Subcutaneous abdominal adipose tissue (tissue), 5 donors: ENCODE measurements at regions not wholly inside any gene's neighbourhood (a gene's known extent, or its start where the extent isn't known, plus 50 kb on each side); places are given as distances from the start of the nearest gene placed in this dataset.
"Not testable (repeated sequence)": the region's sequence is repeated elsewhere in the genome, so short reads cannot be mapped to it uniquely, and the experiment has no call there.

Experiments used
- H3K27ac ChIP-seq: one replicate; pipeline ENCODE4 v1.7.0; 2013; ENCODE audit warnings: low read depth, mild to moderate bottlenecking, inconsistent platforms, low read length, moderate library complexity
- H3K27me3 ChIP-seq, 5 donors: one replicate each; pipeline ENCODE4 v1.7.0; 2013; ENCODE audit warnings: low read length in 5 of 5, inconsistent platforms in 1 of 5; ENCODE audit not compliant: control insufficient read depth in 5 of 5, insufficient read depth in 4 of 5
- H3K36me3 ChIP-seq, 5 donors: one replicate each; pipeline ENCODE4 v1.7.0; 2013; ENCODE audit warnings: low read length in 5 of 5; ENCODE audit not compliant: control insufficient read depth in 5 of 5, insufficient read depth in 5 of 5
- H3K4me1 ChIP-seq, 5 donors: one replicate each; pipeline ENCODE4 v1.7.0; 2013; ENCODE audit warnings: low read length in 5 of 5, mild to moderate bottlenecking in 3 of 5, moderate library complexity in 1 of 5; ENCODE audit not compliant: control insufficient read depth in 5 of 5, insufficient read depth in 5 of 5
- H3K4me3 ChIP-seq, 5 donors: one replicate each; pipeline ENCODE4 v1.7.0; 2013; ENCODE audit warnings: low read length in 5 of 5, low read depth in 1 of 5
- H3K9ac ChIP-seq, 5 donors: one replicate each; pipeline ENCODE4 v1.7.0; 2013; ENCODE audit warnings: low read length in 5 of 5, mild to moderate bottlenecking in 4 of 5, moderate library complexity in 3 of 5
- H3K9me3 ChIP-seq, 5 donors: one replicate each; pipeline ENCODE4 v1.7.0; 2013; ENCODE audit warnings: low read length in 5 of 5; ENCODE audit not compliant: control insufficient read depth in 5 of 5
- donor health status: healthy.
- donor health status: healthy.
- donor health status: healthy.
- donor health status: healthy.
- donor health status: healthy.

GRCh38 chr4:103292959-103293358 lies 94.8 kb upstream of the CENPE start:
- Histone ChIP-seq H3K9ac (no peak overlapping the region), H3K27me3 (no peaks in the 10 kb centered on the region), H3K36me3 (no peaks in the 10 kb centered on the region), H3K4me3 (no peak overlapping the region), H3K4me1 (no peaks in the 10 kb centered on the region), H3K9me3 (peaks cover 0 to 3% (median 0%) of the 10 kb centered on the region in 5 donors), H3K27ac (no peak overlapping the region)

- no peak overlapping the region for H3K4me3 ChIP-seq
- H3K27ac ChIP-seq, result no peak overlapping the region
- no peaks in the 10 kb centered on the region for H3K27me3 ChIP-seq
- H3K4me1 ChIP-seq, result no peaks in the 10 kb centered on the region
- H3K9me3 ChIP-seq, result peaks cover 0 to 2% (median 0%) of the 10 kb centered on the region in 5 donors
- H3K9ac ChIP-seq, result no peak overlapping the region
- H3K36me3 ChIP-seq, result no peaks in the 10 kb centered on the region
Observed at GRCh38 chr4:103292373-103292772, 94.2 kb upstream of the CENPE start.

GRCh38 chr4:103289186-103289585 lies 91.0 kb upstream of the CENPE start:
- no peak overlapping the region for H3K4me3 ChIP-seq
- H3K36me3 ChIP-seq, result no peaks in the 10 kb centered on the region
- no peak overlapping the region for H3K27ac ChIP-seq
- H3K9ac ChIP-seq, result no peak overlapping the region
- no peaks in the 10 kb centered on the region for H3K4me1 ChIP-seq
- H3K9me3 ChIP-seq, result peaks cover 0 to 4% (median 0%) of the 10 kb centered on the region in 5 donors
- no peaks in the 10 kb centered on the region for H3K27me3 ChIP-seq

GRCh38 chr4:103272174-103272573 lies 74.0 kb upstream of the CENPE start:
- Histone ChIP-seq H3K36me3 (no peaks in the 10 kb centered on the region), H3K9me3 (peaks cover 0 to 8% (median 6%) of the 10 kb centered on the region in 5 donors), H3K4me1 (no peaks in the 10 kb centered on the region), H3K27ac (no peak overlapping the region), H3K27me3 (peaks cover 0 to 3% (median 0%) of the 10 kb centered on the region in 5 donors), H3K4me3 (no peak overlapping the region), H3K9ac (no peak overlapping the region)

- peaks cover 0 to 3% (median 0%) of the 10 kb centered on the region in 5 donors for H3K27me3 ChIP-seq
- H3K4me3 ChIP-seq, result no peak overlapping the region
- H3K27ac ChIP-seq, result no peak overlapping the region
Observed at GRCh38 chr4:103268746-103269145, 70.6 kb upstream of the CENPE start.

GRCh38 chr4:103264905-103265304 lies 66.8 kb upstream of the CENPE start:
- peaks cover 0 to 3% (median 0%) of the 10 kb centered on the region in 5 donors for H3K27me3 ChIP-seq
- no peak overlapping the region for H3K9ac ChIP-seq
- H3K27ac ChIP-seq, result no peak overlapping the region
- no peaks in the 10 kb centered on the region for H3K9me3 ChIP-seq
- H3K36me3 ChIP-seq, result no peaks in the 10 kb centered on the region
- H3K4me3 ChIP-seq, result no peak overlapping the region
- no peaks in the 10 kb centered on the region for H3K4me1 ChIP-seq

More at GRCh38 chr4:103268746-103269145, 70.6 kb upstream of the CENPE start:
- Histone ChIP-seq H3K9me3 (peaks cover 0 to 8% (median 6%) of the 10 kb centered on the region in 5 donors), H3K36me3 (no peaks in the 10 kb centered on the region), H3K9ac (no peak overlapping the region), H3K4me1 (no peaks in the 10 kb centered on the region)

GRCh38 chr4:103256068-103256467 lies 57.9 kb upstream of the CENPE start:
- H3K4me1 ChIP-seq, H3K36me3 ChIP-seq, H3K9ac ChIP-seq, H3K4me3 ChIP-seq, H3K27ac ChIP-seq, H3K9me3 ChIP-seq, H3K27me3 ChIP-seq: not testable (repeated sequence)
